ENCODE measurements at regions not wholly inside any gene's neighbourhood (a gene's known extent, or its start where the extent isn't known, plus 50 kb on each side); places are given as distances from the start of the nearest gene placed in this dataset.

DNA sequence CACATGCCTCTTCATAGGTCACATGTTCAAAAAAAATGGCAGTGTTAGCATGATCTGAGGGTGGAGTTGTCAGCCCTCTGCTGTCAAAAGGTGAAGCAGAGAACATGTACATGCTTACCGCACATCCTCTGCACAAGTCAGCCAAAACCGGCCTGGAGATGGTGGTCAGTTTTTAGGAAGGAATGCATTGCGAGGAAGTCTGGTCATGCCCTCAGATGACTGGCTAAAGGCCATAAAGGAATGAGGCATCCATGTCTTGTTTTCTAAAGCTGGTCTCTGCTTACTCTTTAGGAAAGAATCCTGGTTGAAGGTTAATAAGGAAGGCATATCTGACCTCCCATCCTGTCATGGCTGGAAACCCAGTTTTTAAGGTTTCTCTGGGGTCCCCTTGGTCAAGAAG lies 292.0 kb upstream of the CCDC54 start:
- Histone ChIP-seq H3K27ac (ENCODE audit: low read length) (no peak overlapping the region), H3K9me3 (ENCODE audit: control insufficient read depth, low read length) (no peaks in the 10 kb centered on the region), H3K4me3 (ENCODE audit: low read length) (no peak overlapping the region), H3K4me1 (ENCODE audit: control insufficient read depth, insufficient read depth, low read length) (no peaks in the 10 kb centered on the region), H3K27me3 (ENCODE audit: control insufficient read depth, insufficient read depth) (no peaks in the 10 kb centered on the region)
- no peak for ATAC-seq
- no peak for DNase-seq
- 90% methylated on average over 3 of the region's 3 CpGs for WGBS
- intact Hi-C loops (cut with DNase I), result no loop called here

DNA sequence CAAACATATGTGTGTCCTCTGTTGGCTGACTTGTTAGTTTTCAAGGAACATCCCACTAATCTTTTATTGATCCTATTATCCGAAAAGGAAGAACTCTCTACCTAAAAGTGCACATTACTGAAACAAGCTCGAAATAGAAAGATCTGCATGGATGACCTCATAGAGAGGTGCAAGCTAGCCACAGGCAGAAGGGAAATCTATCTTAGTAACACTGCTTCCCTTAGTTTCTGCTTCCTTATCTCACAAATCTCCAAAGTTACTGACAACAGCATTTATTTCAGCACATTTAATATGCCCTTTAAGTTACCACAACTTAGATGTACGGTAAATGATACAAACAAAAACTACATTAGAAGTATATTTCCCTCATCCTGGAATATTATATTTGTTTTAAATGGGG lies 285.1 kb upstream of the CCDC54 start:
- H3K4me3 ChIP-seq (ENCODE audit: low read length), result no peak overlapping the region
- H3K27me3 ChIP-seq (ENCODE audit: control insufficient read depth, insufficient read depth), result no peaks in the 10 kb centered on the region
- no peaks in the 10 kb centered on the region for H3K9me3 ChIP-seq (ENCODE audit: control insufficient read depth, low read length)
- intact Hi-C loops (cut with DNase I), result no loop called here
- no peak for ATAC-seq
- 66% methylated on average over 3 of the region's 3 CpGs for WGBS
- H3K27ac ChIP-seq (ENCODE audit: low read length), result no peak overlapping the region
- DNase-seq, result no peak
- H3K4me1 ChIP-seq (ENCODE audit: control insufficient read depth, insufficient read depth, low read length), result no peaks in the 10 kb centered on the region

DNA sequence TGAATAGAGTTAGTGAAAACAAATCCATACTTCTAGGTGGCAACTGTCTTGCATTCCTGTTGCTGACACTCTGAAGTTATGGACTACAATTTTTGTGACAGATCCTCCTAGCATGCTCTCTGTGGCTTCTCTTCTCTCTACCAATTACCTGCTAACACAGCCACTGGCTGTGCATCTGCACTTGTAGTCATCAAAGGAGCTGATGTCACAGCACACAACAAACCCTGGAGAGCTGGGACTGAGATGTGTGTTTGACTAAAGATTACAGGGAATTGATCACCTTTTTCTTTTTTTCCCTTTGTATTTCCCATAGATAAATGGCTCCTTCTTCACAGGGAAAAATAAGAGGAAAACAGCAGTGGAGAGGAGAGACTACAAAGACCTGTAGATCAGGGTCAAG lies 278.4 kb upstream of the CCDC54 start:
- Histone ChIP-seq H3K9me3 (ENCODE audit: control insufficient read depth, low read length) (no peaks in the 10 kb centered on the region), H3K27me3 (ENCODE audit: control insufficient read depth, insufficient read depth) (no peaks in the 10 kb centered on the region), H3K27ac (ENCODE audit: low read length) (no peak overlapping the region), H3K4me1 (ENCODE audit: control insufficient read depth, insufficient read depth, low read length) (no peaks in the 10 kb centered on the region), H3K4me3 (ENCODE audit: low read length) (no peak overlapping the region)
- no peak for DNase-seq
- intact Hi-C loops (cut with DNase I), result no loop called here
- no peak for ATAC-seq

DNA sequence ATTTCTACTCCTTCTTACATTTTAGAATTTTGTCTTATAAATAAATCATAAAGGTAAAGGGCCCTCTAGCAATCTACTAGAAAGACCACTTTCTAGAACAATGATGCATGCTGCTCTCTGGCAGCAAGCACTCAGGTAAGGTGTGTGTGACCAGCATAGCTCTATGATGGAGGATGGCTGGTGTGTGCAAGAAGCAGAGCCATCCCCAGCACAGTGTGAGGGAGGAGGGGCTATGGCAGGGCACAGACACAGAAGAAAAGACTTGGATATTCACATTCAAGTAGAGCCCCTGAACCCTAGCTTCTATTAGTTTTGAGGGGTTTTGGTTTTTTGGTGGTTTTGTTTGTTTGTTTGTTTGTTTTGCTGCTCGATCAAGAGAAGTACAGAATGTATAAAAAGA lies 277.1 kb upstream of the CCDC54 start:
- intact Hi-C loops (cut with DNase I), result no loop called here
- H3K9me3 ChIP-seq (ENCODE audit: control insufficient read depth, low read length), result no peaks in the 10 kb centered on the region
- no peak overlapping the region for H3K4me3 ChIP-seq (ENCODE audit: low read length)
- H3K4me1 ChIP-seq (ENCODE audit: control insufficient read depth, insufficient read depth, low read length), result no peaks in the 10 kb centered on the region
- H3K27ac ChIP-seq (ENCODE audit: low read length), result no peak overlapping the region
- WGBS, result 90% methylated on average over 1 of the region's 1 CpG
- no peak for DNase-seq
- H3K27me3 ChIP-seq (ENCODE audit: control insufficient read depth, insufficient read depth), result no peaks in the 10 kb centered on the region
- no peak for ATAC-seq

DNA sequence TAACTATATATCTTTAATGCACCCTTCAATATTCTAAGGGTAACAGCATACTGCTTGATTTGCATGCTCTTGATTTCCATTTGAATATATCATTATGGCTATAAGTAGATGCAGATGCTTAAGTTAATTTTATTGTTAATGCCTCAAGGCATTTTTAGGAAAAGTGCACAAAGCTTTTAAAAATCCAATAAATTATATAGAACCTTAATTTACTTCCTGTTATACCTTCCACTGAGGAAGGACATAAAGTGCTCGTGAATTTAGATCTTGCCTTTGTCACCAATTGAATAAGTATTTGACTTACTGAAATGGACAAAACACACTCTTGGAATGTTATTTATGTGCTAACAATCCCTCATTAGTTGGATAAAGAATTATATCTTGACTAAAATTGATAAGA lies 276.7 kb upstream of the CCDC54 start:
- intact Hi-C loops (cut with DNase I), result no loop called here
- Histone ChIP-seq H3K4me1 (ENCODE audit: control insufficient read depth, insufficient read depth, low read length) (no peaks in the 10 kb centered on the region), H3K27ac (ENCODE audit: low read length) (no peak overlapping the region), H3K27me3 (ENCODE audit: control insufficient read depth, insufficient read depth) (no peaks in the 10 kb centered on the region), H3K4me3 (ENCODE audit: low read length) (no peak overlapping the region), H3K9me3 (ENCODE audit: control insufficient read depth, low read length) (no peaks in the 10 kb centered on the region)
- DNase-seq, result no peak
- ATAC-seq, result no peak
- WGBS, result 71% methylated on average over 1 of the region's 1 CpG

DNA sequence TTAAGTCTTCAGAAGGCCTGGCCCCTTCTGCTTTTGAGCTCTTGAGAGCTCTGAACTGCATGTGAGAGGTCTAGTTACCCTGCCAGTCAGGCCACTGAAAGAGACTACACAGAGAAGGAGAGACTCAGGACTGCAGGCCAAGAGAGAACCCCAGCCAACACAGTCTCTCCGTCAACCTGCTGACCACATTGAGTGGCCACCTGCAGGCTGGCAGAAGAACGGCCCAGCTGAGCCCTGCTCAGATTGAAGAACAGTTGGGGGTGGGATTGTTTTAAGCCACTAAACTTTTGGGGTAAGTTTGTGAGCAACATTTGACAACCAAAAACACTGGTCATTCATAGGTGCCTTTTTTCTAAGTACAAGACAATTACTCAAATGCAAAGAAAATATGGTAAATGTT lies 273.5 kb upstream of the CCDC54 start:
- DNase-seq (no peak), ATAC-seq (no peak)
- Histone ChIP-seq H3K27ac (ENCODE audit: low read length) (no peak overlapping the region), H3K4me1 (ENCODE audit: control insufficient read depth, insufficient read depth, low read length) (no peaks in the 10 kb centered on the region), H3K4me3 (ENCODE audit: low read length) (no peak overlapping the region), H3K9me3 (ENCODE audit: control insufficient read depth, low read length) (no peaks in the 10 kb centered on the region), H3K27me3 (ENCODE audit: control insufficient read depth, insufficient read depth) (no peaks in the 10 kb centered on the region)
- intact Hi-C loops (cut with DNase I), result no loop called here
- WGBS, result 97% methylated on average over 2 of the region's 2 CpGs

DNA sequence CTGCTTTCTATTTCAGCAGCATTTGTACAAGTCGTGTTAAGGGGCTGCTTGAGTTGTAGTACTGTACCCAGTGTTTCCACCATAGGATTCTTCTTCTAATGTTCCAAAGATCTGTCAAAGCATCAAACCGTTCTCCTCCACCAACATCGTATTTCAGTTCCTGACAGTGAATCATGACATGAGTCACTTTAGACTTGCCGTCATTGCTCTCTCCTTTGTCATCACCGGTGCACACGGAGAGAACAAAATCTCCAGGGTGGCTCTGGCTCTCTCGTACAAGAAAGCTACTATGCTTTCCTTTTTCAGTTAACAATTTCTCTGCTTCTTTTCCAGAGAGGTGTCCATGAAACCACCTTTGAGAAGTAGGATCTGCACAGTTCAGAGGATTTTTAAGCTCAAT lies 270.9 kb upstream of the CCDC54 start:
- no peak overlapping the region for H3K27ac ChIP-seq (ENCODE audit: low read length)
- ATAC-seq, result no peak
- WGBS, result 87% methylated on average over 7 of the region's 7 CpGs

DNA sequence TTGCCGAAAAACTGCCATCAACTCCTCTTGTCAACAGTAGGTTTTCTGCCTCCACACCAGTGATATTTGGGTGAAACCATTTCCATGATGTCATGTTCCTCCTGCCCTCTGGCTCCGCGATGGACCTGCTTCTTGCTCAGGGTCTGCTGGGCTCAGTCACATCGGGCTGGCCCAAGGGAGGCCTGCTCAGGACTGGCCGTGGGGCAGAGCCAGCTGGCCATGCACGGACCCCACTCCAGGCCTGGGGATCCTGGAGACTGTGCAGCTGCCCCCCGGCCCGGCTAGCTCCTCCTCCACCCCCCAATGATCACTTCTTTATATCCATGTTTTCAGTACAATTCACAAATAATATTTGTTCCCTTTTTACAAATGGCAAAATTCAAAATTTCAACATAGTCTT lies 270.3 kb upstream of the CCDC54 start:
- H3K9me3 ChIP-seq (ENCODE audit: control insufficient read depth, low read length), result no peaks in the 10 kb centered on the region
- intact Hi-C loops (cut with DNase I), result no loop called here
- no peaks in the 10 kb centered on the region for H3K4me1 ChIP-seq (ENCODE audit: control insufficient read depth, insufficient read depth, low read length)
- 94% methylated on average over 8 of the region's 8 CpGs for WGBS
- no peak overlapping the region for H3K27ac ChIP-seq (ENCODE audit: low read length)
- ATAC-seq, result no peak
- no peak overlapping the region for H3K4me3 ChIP-seq (ENCODE audit: low read length)
- DNase-seq, result no peak
- no peaks in the 10 kb centered on the region for H3K27me3 ChIP-seq (ENCODE audit: control insufficient read depth, insufficient read depth)

More for the DNA sequence above, 270.9 kb upstream of the CCDC54 start:
- Histone ChIP-seq H3K9me3 (ENCODE audit: control insufficient read depth, low read length) (no peaks in the 10 kb centered on the region), H3K4me3 (ENCODE audit: low read length) (no peak overlapping the region), H3K4me1 (ENCODE audit: control insufficient read depth, insufficient read depth, low read length) (no peaks in the 10 kb centered on the region), H3K27me3 (ENCODE audit: control insufficient read depth, insufficient read depth) (no peaks in the 10 kb centered on the region)
- intact Hi-C loops (cut with DNase I), result no loop called here
- no peak for DNase-seq

DNA sequence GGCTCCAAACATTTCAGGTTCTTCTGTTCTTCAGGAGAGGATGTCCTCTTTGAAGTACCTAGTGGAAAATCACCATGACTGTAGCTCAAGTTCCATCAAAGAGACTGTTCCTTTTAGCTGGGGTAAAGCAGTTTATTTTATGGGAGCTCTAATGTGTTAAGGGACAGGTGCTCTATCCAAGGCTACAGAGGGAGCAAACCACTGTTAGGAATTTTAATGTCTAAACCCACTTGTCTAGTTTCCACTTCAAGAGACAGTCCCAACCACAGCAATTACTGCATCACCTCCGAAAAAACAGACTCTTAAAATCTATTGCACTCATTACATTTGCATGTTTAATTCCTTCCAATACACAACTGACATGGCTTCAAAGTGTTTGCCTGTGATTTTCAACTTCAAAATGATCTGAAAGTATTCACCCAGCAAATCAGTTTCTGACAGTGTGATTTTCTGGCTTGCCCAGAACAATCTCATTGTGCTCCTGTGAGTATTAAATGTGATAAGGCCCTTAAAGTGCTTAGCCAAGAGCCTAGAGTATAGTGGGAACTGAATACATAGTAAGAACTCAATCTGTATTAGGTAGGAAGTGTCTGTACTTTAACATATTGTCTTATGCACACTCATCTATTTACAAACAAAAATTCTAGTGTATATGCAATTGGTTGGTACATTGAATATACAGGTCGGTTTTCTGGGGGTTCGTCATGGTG lies 266.5 kb upstream of the CCDC54 start:
- no peak for DNase-seq
- H3K27ac ChIP-seq (ENCODE audit: low read length), result no peak overlapping the region
- no peaks in the 10 kb centered on the region for H3K27me3 ChIP-seq (ENCODE audit: control insufficient read depth, insufficient read depth)
- H3K4me1 ChIP-seq (ENCODE audit: control insufficient read depth, insufficient read depth, low read length), result no peaks in the 10 kb centered on the region
- no peak for ATAC-seq
- 91% methylated on average over 3 of the region's 3 CpGs for WGBS
- no peaks in the 10 kb centered on the region for H3K9me3 ChIP-seq (ENCODE audit: control insufficient read depth, low read length)
- H3K4me3 ChIP-seq (ENCODE audit: low read length), result no peak overlapping the region
- intact Hi-C loops (cut with DNase I), result no loop called here

DNA sequence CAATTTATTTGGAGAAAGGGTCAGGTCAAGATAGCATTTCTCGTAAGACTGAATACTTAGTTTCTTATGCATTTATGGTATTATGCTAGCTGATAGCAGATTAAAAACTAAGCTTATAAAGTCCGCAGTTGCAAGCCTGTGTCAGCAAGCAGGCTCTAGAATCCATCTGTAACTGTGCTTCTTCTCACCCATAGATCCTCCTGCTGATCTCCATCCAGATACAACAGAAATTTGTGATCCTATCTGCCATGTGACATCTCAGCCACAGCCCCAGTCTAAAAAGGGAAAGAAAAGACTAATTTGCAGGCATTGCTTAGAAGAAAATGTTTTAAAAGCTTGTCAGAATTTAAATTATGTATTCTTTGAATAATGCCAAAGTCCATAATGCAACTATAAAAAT lies 265.4 kb upstream of the CCDC54 start:
- WGBS, result 88% methylated on average over 2 of the region's 2 CpGs
- Histone ChIP-seq H3K4me1 (ENCODE audit: control insufficient read depth, insufficient read depth, low read length) (no peaks in the 10 kb centered on the region), H3K4me3 (ENCODE audit: low read length) (no peak overlapping the region), H3K27me3 (ENCODE audit: control insufficient read depth, insufficient read depth) (no peaks in the 10 kb centered on the region), H3K27ac (ENCODE audit: low read length) (no peak overlapping the region), H3K9me3 (ENCODE audit: control insufficient read depth, low read length) (no peaks in the 10 kb centered on the region)
- ATAC-seq (no peak), DNase-seq (no peak)
- intact Hi-C loops (cut with DNase I), result no loop called here

DNA sequence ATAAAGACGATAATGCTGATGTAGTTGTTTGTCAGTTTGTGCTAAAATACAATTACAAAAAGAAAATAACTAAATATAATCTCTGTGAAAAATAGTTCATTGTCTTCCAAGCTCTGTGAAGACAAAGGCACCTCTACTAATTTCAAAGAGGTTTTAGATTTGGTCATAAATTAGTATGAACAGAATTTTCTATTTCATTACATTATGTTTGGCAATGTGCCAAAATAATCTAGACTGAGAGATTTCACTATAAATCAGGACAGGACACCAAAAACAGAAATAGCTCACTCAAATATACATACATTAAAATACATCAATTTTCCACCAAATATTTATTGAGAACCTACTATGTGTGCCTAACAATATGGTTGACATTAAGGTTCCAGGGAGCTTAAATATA lies 264.9 kb upstream of the CCDC54 start:
- no peaks in the 10 kb centered on the region for H3K27me3 ChIP-seq (ENCODE audit: control insufficient read depth, insufficient read depth)
- intact Hi-C loops (cut with DNase I), result no loop called here
- no peaks in the 10 kb centered on the region for H3K9me3 ChIP-seq (ENCODE audit: control insufficient read depth, low read length)
- no peak overlapping the region for H3K4me3 ChIP-seq (ENCODE audit: low read length)
- 93% methylated on average over 1 of the region's 1 CpG for WGBS
- H3K4me1 ChIP-seq (ENCODE audit: control insufficient read depth, insufficient read depth, low read length), result no peaks in the 10 kb centered on the region
- no peak for DNase-seq
- H3K27ac ChIP-seq (ENCODE audit: low read length), result no peak overlapping the region
- no peak for ATAC-seq

DNA sequence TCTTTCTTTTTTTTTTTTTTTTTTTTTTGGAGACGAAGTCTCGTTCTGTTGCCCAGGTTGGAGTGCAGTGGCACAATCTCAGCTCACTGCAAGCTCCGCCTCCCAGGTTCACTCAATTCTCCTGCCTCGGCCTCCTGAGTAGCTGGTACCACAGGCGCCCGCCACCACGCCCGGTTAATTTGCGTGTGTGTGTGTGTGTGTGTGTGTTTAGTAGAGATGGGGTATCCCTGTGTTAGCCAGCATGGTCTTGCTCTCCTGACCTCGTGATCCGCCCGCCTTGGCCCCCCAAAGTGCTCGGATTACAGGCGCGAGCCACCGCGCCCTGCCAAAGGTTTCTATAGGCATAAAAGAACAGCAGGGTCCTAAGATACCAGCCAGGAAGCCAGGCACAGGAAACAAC lies 261.0 kb upstream of the CCDC54 start:
- WGBS, result 91% methylated on average over 17 of the region's 17 CpGs
- H3K4me3 ChIP-seq (ENCODE audit: low read length), result no peak overlapping the region
- H3K27me3 ChIP-seq (ENCODE audit: control insufficient read depth, insufficient read depth), result no peaks in the 10 kb centered on the region
- intact Hi-C loops (cut with DNase I), result no loop called here
- H3K4me1 ChIP-seq (ENCODE audit: control insufficient read depth, insufficient read depth, low read length), result peaks cover 4% of the 10 kb centered on the region
- H3K27ac ChIP-seq (ENCODE audit: low read length), result no peak overlapping the region
- H3K9me3 ChIP-seq (ENCODE audit: control insufficient read depth, low read length), result no peaks in the 10 kb centered on the region
- DNase-seq (no peak), ATAC-seq (no peak)

Data from right cardiac atrium (tissue), 5 donors.